Ovary (tissue), 3 donors: ENCODE measurements at regions not wholly inside any gene's neighbourhood (a gene's known extent, or its start where the extent isn't known, plus 50 kb on each side); places are given as distances from the start of the nearest gene placed in this dataset.

ENCODE experiments used
- POLR2A ChIP-seq: fragments of 450-650 bp; IDR thresholded peaks from one replicate; pipeline ENCODE4 v1.6.1; 2017; ENCODE audit warnings: antibody characterized with exemption, mild to moderate bottlenecking, moderate library complexity
- TF ChIP-seq, protein P1 (sequence below), 3 donors: fragments of 450-650 bp in 2 of 3; fragments of 200-600 bp in 1 of 3; IDR thresholded peaks; one replicate each; pipeline versions ENCODE4 v1.5.1 to v1.8.0; 2016 to 2022; ENCODE audit warnings: antibody characterized with exemption in 3 of 3, mild to moderate bottlenecking in 1 of 3
- donor health status: DM: no; HTN: no; CAD: no.

DNA sequence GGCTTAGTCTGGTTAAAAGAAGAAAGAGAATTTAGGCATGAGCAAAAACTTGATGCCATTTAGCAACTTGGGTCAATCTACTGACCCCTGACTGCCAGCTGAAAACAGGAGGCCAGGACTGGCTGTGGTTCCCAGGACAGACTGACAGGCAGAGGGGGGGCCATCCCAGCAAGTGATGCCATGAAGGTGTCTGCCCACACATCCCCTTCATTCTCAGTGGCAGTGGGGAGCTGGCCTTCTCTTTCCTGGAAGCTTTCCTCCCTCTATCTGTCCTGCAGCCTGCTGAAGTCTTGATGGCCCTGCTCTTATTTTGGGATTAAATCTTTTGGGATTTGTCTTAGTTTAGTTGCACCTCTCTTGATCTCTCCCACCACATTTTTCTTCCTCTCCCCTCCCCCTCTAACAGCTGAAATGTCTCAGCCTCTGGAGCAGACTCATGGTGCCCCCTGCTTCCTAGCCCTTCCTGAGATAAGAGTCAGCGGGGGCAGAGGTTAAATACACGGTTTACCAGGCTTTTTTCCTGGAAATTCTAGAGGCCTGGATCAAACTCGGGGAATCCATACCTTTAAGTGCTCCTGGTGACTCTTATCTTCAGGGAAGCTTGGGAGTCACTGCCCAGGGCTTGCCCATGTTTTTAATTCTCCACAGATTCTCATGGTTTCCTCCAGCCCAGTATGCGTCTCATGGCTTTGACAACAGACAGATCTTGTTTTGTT is 99.5 kb upstream of the TSPAN2 start:
- TF ChIP-seq, protein P1, sequence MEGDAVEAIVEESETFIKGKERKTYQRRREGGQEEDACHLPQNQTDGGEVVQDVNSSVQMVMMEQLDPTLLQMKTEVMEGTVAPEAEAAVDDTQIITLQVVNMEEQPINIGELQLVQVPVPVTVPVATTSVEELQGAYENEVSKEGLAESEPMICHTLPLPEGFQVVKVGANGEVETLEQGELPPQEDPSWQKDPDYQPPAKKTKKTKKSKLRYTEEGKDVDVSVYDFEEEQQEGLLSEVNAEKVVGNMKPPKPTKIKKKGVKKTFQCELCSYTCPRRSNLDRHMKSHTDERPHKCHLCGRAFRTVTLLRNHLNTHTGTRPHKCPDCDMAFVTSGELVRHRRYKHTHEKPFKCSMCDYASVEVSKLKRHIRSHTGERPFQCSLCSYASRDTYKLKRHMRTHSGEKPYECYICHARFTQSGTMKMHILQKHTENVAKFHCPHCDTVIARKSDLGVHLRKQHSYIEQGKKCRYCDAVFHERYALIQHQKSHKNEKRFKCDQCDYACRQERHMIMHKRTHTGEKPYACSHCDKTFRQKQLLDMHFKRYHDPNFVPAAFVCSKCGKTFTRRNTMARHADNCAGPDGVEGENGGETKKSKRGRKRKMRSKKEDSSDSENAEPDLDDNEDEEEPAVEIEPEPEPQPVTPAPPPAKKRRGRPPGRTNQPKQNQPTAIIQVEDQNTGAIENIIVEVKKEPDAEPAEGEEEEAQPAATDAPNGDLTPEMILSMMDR (IDR thresholded peaks at IDR 0.05) = no peak
- TF ChIP-seq POLR2A = no peak
